ENCODE measurements at regions not wholly inside any gene's neighbourhood (a gene's known extent, or its start where the extent isn't known, plus 50 kb on each side); places are given as distances from the start of the nearest gene placed in this dataset.
A peak's percentile ranks its signal among the peaks of the same experiment; 100 is the strongest.

DNA sequence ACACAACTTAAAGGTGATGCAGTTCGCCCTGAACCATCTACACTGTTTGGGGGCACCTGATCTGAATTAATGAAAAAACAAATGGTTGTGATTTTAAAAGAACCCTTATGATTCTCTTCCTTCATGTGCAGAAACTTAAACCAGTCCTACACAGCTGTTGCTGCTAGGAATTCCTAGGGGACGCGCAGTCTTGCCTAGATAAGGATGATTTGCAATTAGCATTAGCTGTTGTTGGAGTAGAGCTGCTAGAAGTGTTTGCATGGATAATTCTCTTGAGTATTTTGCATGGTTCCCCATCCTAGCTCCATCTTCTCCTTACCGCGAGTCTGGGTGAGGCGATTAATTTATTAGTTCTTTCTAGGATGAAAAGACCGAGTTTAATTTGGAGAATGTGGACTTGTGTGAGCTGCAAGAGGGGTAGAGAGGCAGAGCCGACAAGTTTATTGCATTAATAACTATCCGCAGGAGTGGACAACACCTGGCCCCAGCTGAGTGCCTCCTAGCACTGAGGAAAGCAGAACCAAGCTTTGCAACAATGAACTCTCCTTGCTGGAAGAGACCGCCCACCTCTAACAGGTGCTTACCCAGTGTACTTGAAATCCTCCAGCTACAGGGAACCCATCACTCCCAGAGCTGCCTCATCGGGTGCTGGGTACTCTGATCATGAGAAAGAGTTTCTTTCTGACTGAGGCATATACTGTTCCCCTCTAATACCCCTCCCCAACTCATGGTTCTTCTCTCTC, 75.0 kb upstream of the WNT7A start:
- DNase-seq = no peak

DNA sequence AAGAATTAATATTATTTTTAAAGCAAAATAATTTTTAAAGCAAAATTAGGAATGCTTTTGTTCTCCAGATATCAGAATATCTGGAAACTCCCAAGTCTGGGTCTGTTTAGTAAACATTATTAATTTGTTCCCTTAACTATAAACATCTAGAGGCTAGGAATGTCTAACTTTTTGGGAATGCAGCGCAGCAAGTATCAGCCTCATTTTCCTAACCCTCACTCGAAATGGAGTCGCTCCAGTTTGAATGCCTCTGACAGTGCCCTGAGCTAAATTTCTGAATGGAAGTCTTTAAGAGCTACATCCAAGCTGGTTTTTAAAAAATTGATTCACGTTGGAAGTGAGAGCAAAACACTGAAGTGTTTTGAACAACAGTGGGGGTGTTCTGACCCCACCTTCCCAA, 74.4 kb upstream of the WNT7A start:
- DNase-seq = no peak

DNA sequence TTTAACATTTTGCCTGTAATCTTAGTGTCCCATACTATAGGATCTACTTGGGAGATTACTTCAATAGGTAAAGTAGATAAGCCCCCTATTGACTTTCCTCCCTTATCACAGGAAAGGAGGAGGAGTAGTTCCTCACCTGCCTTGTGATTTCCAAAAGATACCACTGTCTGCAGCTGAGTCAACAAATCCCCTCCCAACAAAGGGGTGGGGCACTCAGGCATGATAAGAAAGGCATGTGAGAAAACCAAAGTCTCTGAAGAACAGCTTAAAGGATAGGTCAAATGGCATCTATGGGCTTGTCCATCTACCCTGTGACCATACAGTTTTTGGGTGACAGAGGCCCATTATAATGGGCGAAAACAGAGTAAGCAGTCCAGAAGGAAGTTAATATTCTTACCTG, 71.3 kb upstream of the WNT7A start:
- no peak for DNase-seq

- DNase-seq = no peak
Observed at GRCh38 chr3:13950042-13950441, 70.2 kb upstream of the WNT7A start.

DNA sequence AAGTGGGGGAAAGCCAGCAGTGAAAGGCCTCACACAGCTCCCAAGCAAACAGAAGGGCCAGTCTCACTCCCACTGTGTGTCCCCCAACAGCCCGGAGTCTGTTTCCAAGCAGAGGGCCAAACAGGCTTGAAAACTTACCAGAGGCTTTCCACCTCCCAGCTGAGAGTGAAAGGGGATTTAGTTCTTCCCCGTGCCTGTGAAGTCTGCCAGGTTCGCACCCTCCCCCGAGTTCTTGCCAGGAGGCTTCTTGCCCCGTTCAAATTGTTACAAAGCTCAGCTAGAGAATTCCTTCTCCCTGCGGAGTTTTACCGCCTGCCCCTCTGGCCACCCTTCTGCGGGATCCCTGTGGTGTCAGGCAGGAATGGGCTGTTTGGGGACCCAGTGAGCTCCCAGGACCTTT, 68.0 kb upstream of the WNT7A start:
- no peak for DNase-seq

DNA sequence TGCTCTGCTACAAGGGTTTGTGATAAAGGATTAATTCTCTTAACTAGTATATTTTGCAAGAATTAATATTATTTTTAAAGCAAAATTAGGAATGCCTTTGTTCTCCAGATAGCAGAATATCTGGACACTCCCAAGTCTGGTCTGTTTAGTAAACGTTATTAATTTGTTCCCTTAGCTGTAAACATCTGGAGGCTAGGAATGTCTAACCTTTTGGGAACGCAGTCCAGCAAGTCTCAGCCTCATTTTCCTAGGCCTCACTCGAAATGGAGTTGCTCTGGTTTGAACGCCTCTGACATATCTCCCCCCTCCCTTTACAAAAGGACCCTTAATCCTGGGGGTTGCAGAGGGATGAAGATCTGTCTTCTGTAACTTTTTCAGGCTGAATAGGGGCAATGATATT, 59.3 kb upstream of the WNT7A start:
- DNase-seq = no peak

DNA sequence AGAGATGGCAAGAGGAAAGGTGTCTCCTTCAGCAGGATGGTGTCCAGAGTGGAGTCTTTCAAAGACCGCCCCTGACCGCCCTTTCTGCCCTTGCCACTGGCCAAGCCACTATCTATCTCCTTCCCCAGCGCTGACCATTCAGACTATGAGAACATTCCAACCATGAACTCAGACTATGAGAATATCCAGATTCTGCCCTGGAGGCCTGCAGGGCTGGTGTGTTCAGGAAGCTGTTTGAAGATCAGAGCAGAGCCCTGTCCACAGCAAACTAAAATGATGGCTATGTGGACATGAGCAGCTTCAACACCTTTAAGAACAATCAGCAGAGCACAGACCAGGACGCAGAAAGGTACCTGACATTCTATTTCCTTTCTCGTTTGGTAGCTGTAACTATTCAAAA, 57.3 kb upstream of the WNT7A start:
- DNase-seq = no peak

GRCh38 chr3:13935494-13936094, 55.7 kb upstream of the WNT7A start:
- no peak for DNase-seq

DNA sequence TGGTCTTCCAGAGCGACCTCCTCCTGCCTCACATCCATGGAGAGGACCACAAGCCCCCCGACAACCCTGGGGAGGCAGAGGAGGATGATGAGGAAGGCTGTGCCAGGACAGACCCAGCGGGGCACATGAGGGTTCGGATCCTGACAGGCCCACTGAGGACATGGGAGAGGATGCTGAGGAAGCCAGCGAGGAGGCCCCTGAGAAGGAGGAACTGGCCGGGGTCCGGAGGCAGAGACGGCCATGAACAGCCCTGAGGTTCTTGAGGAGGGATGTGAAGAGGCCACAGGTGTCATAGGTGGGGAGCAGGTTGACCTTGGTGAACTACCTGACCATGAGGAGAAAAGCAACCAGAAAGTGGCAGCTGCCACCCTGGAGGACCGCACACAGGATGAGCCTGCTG, 54.9 kb upstream of the WNT7A start:
- no peak for DNase-seq

DNA sequence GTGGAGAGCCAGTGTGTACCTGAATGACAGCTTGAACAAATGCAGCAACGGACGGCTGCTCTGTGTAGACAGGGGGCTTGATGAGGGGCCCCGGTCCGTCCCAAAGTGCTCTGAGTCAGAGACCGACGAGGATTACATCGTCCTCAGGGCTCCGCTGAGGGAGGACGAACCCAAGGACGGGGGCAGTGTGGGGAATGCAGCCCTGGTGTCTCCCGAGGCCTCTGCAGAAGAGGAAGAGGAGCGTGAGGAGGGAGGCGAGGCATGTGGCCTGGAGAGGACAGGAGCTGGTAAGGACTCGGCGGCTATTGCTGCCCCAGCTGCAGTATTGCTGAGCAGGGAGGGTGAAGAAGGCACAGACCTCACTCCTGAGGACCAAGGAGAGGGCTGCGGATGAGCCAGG, 54.4 kb upstream of the WNT7A start:
- no peak for DNase-seq

GRCh38 chr3:13932578-13933295, 52.9 kb upstream of the WNT7A start:
- DNase-seq = peak; percentile 12

DNA sequence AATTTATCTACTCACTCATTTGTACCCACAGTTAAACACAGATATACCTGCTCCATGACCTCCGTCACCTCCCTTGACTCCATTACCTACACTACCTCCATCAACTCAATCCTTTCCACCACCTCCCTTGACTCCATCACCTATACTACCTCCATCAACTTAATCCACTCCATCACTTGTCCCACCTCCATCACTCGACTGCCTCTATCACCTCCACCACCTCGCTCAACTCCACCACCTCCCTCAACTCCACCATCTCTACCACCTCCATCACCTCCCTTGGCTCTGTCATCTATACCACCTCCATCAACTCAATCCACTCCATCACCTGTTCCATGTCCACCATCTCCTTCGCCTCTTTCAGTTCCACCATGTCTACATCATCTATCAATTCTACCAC, 51.3 kb upstream of the WNT7A start:
- no peak for DNase-seq
